HG02623 (cell line): ENCODE measurements at regions not wholly inside any gene's neighbourhood (a gene's known extent, or its start where the extent isn't known, plus 50 kb on each side); places are given as distances from the start of the nearest gene placed in this dataset.
"Not testable (repeated sequence)": the region's sequence is repeated elsewhere in the genome, so short reads cannot be mapped to it uniquely, and the experiment has no call there.

Experiments used
- ATAC-seq: cut with Tn5 transposase; IDR thresholded peaks from one replicate; pipeline ENCODE4 v1.9.1; 2021; ENCODE audit warnings: moderate library complexity; ENCODE audit not compliant: unreplicated experiment

DNA sequence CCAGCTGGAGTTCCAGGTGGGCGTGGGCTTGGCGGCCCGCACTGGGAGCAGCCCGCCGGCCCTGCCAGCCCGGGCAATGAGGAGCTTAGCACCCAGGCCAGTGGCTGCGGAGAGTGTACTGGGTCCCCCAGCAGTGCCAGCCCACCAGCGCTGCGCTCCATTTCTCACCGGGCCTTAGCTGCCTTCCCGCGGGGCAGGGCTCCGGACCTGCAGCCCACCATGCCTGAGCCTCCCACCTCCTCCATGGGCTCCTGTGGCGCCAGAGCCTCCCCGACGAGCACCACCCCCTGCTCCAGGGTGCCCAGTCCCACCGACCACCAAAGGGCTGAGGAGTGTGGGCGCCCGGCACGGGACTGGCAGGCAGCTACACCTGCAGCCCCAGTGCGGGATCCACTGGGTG is 1075.3 kb downstream of the SI start:
- not testable (repeated sequence) for ATAC-seq

GRCh38 chr3:163983940-163984339 is 1094.4 kb downstream of the SI start:
- no peak for ATAC-seq

- no peak for ATAC-seq
Observed at GRCh38 chr3:163971861-163972260, 1106.4 kb downstream of the SI start.

DNA sequence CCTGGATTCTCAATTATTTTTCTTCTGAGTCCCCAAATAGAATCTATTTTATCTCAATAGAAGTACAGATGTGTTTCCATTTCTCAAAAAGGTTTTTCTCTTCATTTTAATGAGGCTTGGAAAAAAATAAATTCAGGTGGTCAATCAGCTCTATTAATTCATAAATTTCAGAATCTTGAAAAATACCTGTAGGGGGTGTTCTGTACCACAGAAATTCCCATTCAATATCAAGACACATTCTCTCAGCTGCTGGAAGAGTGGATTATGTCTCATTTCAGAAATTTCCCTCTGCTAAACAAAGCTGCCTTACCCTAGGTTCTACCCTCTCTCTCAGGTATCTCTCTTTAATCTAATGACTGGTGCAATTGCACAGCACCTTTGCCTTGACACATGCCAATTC is 1121.2 kb downstream of the SI start:
- no peak for ATAC-seq

- no peak for ATAC-seq
Observed at GRCh38 chr3:163953526-163953925, 1124.8 kb downstream of the SI start.

DNA sequence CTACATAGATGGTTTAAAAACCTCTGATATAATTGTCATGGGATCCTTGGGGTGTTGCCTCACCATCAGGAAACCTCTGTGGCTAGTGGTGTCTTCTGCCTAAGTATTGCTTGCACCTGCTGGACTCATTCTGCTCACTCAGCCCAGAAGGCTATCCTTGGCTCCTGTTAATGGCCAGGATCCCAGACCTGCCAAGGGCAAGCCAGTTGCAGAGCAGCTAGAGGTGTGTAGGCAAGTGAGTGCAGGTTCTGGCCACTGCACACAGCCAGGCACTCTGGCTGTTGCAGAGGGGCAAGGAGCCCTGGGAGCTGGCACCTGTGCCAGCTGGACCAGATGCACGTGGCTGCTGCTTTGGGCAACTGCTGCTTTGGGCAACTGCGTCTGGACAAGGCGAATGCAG is 1125.8 kb downstream of the SI start:
- ATAC-seq = no peak

- ATAC-seq = no peak
Observed at GRCh38 chr3:163951397-163951987, 1126.8 kb downstream of the SI start.

DNA sequence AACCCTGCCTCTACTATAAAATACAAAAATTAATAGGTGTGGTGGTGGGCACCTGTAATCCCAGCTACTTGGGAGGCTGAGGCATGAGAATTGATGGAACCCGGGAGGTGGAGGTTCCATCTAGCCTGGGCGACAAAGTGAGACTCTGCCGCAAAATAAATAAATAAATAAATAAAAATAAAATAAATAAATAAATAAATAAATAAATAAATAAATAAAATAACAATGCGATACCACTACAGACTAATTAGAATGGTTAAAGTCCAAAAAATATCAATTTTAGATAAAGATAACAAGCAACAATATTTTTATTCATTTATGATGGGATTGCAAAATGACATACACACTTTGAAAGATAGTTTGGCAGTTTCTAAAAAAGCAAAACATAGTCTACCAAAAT is 1131.5 kb downstream of the SI start:
- no peak for ATAC-seq

GRCh38 chr3:163943664-163944063 is 1134.6 kb downstream of the SI start:
- ATAC-seq = no peak

- ATAC-seq = no peak
Observed at GRCh38 chr3:163939926-163940325, 1138.4 kb downstream of the SI start.

DNA sequence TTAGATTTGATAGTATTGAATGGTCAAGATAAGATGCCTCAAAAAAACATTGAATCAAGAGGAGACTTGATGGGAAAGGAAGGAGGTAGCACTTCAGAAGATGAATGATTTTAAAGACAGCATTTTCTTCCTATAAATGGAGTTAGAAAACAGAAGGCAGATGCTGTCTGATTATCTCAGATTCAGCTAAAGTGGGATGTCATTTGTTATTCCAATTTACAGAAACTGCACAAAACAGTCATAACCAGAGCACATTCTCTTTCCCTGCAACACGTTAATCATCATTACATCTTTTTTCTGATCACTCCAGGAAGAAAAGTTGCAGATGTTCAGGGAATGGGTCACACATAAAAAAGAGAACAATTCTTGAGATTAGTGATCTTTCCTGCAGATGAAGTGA is 1141.8 kb downstream of the SI start:
- no peak for ATAC-seq

- ATAC-seq = no peak
Observed at GRCh38 chr3:163935411-163935810, 1142.9 kb downstream of the SI start.

- no peak for ATAC-seq
Observed at GRCh38 chr3:163929069-163929652, 1149.1 kb downstream of the SI start.

GRCh38 chr3:163927521-163927920 is 1150.8 kb downstream of the SI start:
- ATAC-seq = no peak

GRCh38 chr3:163924600-163924999 is 1153.7 kb downstream of the SI start:
- ATAC-seq = no peak

GRCh38 chr3:163919154-163919553 is 1159.1 kb downstream of the SI start:
- ATAC-seq = no peak

DNA sequence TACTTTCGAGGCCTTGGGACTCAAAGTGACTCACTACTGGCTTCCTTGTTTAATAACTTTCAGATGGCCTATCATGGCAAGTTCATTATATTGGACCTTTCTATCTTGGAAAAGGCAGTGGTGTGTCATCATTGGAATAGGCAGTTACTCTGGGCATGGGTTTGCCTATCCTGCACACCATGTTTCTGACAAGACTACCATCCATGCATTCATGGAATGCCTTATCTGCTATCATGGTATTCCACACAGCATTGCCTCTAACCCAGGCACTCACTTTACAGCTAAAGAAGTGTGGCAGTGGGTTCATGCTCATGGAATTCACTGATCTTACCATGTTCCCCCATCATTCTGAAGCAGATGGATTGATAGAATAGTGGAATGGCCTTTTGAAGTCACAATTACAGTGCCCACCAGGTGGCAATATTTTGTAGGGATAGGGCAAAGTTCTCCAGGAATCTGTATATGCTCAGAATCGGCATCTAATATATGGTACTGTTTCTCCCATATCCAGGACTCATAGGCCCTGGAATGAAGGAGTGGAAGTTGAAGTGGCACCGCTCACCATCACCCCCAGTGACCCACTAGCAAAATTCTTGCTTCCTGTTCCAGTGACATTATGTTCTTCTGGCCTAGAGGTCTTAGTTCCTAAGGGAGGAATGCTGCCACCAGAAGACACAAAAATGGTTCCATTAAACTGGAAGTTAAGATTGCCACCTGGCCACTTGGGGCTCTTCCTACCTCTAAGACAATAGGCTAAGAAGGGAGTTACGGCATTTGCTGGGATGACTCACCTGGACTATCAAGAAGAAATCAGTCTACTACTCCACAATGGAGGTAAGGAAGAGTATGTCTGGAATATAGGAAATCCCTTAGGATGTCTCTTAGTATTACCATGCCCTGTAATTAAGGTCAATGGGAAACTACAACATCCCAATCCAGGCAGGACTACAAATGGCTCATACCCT is 1161.4 kb downstream of the SI start:
- no peak for ATAC-seq

GRCh38 chr3:163915280-163915679 is 1163.0 kb downstream of the SI start:
- no peak for ATAC-seq

- no peak for ATAC-seq
Observed at GRCh38 chr3:163914567-163914966, 1163.7 kb downstream of the SI start.

- ATAC-seq = no peak
Observed at GRCh38 chr3:163891771-163892170, 1186.5 kb downstream of the SI start.

- ATAC-seq = no peak
Observed at GRCh38 chr3:163890661-163891060, 1187.6 kb downstream of the SI start.

DNA sequence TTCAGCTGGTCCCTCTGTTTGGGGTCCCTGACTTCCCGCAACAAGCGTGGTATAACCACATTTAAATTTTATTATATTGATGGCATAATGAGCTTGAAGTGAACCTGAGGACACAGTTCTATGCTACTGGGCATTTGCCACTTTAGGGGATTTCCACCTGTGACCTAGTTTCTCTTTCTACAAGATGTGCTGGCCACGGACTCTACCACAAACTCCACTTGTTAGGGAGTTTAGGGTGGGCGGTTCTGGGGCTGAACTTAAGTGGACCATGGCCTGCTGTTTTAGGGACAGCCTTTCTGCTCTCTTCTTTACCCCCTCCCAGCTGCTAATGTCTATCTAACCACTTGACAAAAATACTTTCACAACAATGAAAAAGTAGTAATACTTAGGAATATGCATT is 1199.1 kb downstream of the SI start:
- no peak for ATAC-seq
